Large intestine (tissue), 3 donors: ENCODE measurements at regions not wholly inside any gene's neighbourhood (a gene's known extent, or its start where the extent isn't known, plus 50 kb on each side); places are given as distances from the start of the nearest gene placed in this dataset.

Experiments used
- DNase-seq, 2 donors: peaks; one replicate each; pipeline versions ENCODE4 v3.0.0 to v3.0.0-alpha.2; 2013
- H3K27ac ChIP-seq: one replicate; pipeline ENCODE4 v1.5.1; 2013; ENCODE audit warnings: low read length
- H3K27me3 ChIP-seq: 2 replicates; pipeline ENCODE4 v1.6.1; 2013; ENCODE audit warnings: low read length; ENCODE audit not compliant: control insufficient read depth, insufficient read depth
- H3K36me3 ChIP-seq: 2 replicates; pipeline ENCODE4 v1.6.1; 2013; ENCODE audit warnings: low read length; ENCODE audit not compliant: control insufficient read depth, insufficient read depth
- H3K4me1 ChIP-seq: one replicate; pipeline ENCODE4 v1.6.1; 2013; ENCODE audit warnings: low read length; ENCODE audit not compliant: control insufficient read depth, insufficient read depth
- H3K4me3 ChIP-seq: one replicate; pipeline ENCODE4 v1.5.1; 2013; ENCODE audit warnings: low read length
- H3K9me3 ChIP-seq: one replicate; pipeline ENCODE4 v1.6.1; 2013; ENCODE audit warnings: mild to moderate bottlenecking, low read depth, low read length, moderate library complexity; ENCODE audit not compliant: control insufficient read depth
- WGBS: methylation state at CpG from one replicate; pipeline ENCODE4 v1.1.5; 2013; ENCODE audit warnings: low lambda C conversion rate; ENCODE audit not compliant: insufficient coverage; 5-methylcytosine and 5-hydroxymethylcytosine counted together

DNA sequence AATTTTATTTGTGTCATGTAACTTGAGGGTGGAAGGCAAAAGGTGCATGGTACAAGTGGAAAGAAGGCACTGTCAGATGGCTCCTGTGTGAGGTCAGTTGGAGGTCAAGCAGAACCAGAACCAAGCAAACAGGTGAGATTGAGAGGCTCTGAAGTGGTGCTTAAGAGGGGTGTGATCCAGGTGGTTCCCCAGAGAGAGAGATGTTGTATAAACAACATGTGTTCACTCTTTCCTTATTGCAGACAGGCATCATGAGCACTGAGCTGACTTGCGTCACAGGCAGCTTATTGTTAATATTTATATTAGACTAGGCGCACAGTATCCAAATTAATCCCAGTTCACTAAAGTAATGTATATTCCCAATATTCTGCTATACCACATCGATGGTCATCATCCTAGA, 56.8 kb downstream of the CXCL13 start:
- no peak overlapping the region for H3K27ac ChIP-seq
- no peak overlapping the region for H3K4me3 ChIP-seq
- no peaks in the 10 kb centered on the region for H3K27me3 ChIP-seq
- no peaks in the 10 kb centered on the region for H3K9me3 ChIP-seq
- DNase-seq: peak in 1 of 2 donors; percentile 28
- WGBS: 70% methylated on average over 2 of the region's 3 CpGs
- H3K36me3 ChIP-seq: no peaks in the 10 kb centered on the region
- peaks cover 4% of the 10 kb centered on the region for H3K4me1 ChIP-seq
